Left forelimb (tissue), 1 donor: ENCODE measurements at regions not wholly inside any gene's neighbourhood (a gene's known extent, or its start where the extent isn't known, plus 50 kb on each side); places are given as distances from the start of the nearest gene placed in this dataset.

Experiments used
- DNase-seq: peaks from one replicate; pipeline ENCODE4 v3.0.0-alpha.2; 2018; ENCODE audit warnings: low spot score

GRCh38 chrX:39144956-39145355 is 343.7 kb downstream of the MID1IP1 start:
- no peak for DNase-seq

- no peak for DNase-seq
Measured at GRCh38 chrX:39145859-39146258, 344.6 kb downstream of the MID1IP1 start.

- DNase-seq, result no peak
Measured at GRCh38 chrX:39149761-39150160, 348.5 kb downstream of the MID1IP1 start.

- DNase-seq, result no peak
Measured at GRCh38 chrX:39150220-39150619, 349.0 kb downstream of the MID1IP1 start.

GRCh38 chrX:39150621-39151020 is 349.4 kb downstream of the MID1IP1 start:
- no peak for DNase-seq

- DNase-seq, result no peak
Measured at GRCh38 chrX:39152106-39152649, 350.9 kb downstream of the MID1IP1 start.

GRCh38 chrX:39156051-39156450 is 354.8 kb downstream of the MID1IP1 start:
- DNase-seq, result no peak

GRCh38 chrX:39157006-39157405 is 355.7 kb downstream of the MID1IP1 start:
- DNase-seq, result no peak

- no peak for DNase-seq
Measured at GRCh38 chrX:39157796-39158195, 356.5 kb downstream of the MID1IP1 start.

GRCh38 chrX:39158801-39159657 is 357.8 kb downstream of the MID1IP1 start:
- no peak for DNase-seq

GRCh38 chrX:39159921-39160507 is 358.8 kb downstream of the MID1IP1 start:
- DNase-seq, result no peak

GRCh38 chrX:39161611-39162255 is 360.5 kb downstream of the MID1IP1 start:
- no peak for DNase-seq

- DNase-seq, result no peak
Measured at GRCh38 chrX:39162322-39162735, 361.1 kb downstream of the MID1IP1 start.

- DNase-seq, result no peak
Measured at GRCh38 chrX:39163581-39164126, 362.4 kb downstream of the MID1IP1 start.

- DNase-seq, result no peak
Measured at GRCh38 chrX:39164212-39164611, 363.0 kb downstream of the MID1IP1 start.

- DNase-seq, result no peak
Measured at GRCh38 chrX:39165185-39165584, 363.9 kb downstream of the MID1IP1 start.

- no peak for DNase-seq
Measured at GRCh38 chrX:39165773-39166172, 364.5 kb downstream of the MID1IP1 start.

GRCh38 chrX:39167791-39168190 is 366.5 kb downstream of the MID1IP1 start:
- no peak for DNase-seq

- DNase-seq, result no peak
Measured at GRCh38 chrX:39168609-39169008, 367.4 kb downstream of the MID1IP1 start.

GRCh38 chrX:39169976-39170375 is 368.7 kb downstream of the MID1IP1 start:
- DNase-seq, result no peak

- no peak for DNase-seq
Measured at GRCh38 chrX:39170464-39170863, 369.2 kb downstream of the MID1IP1 start.

GRCh38 chrX:39171686-39172085 is 370.4 kb downstream of the MID1IP1 start:
- DNase-seq, result no peak
